AG09319 (cell line): ENCODE measurements at regions not wholly inside any gene's neighbourhood (a gene's known extent, or its start where the extent isn't known, plus 50 kb on each side); places are given as distances from the start of the nearest gene placed in this dataset.
"Not testable (repeated sequence)": the region's sequence is repeated elsewhere in the genome, so short reads cannot be mapped to it uniquely, and the experiment has no call there.

Source experiments
- DNase-seq: peaks from one replicate; pipeline ENCODE4 v3.0.0-alpha.2; 2010; ENCODE audit warnings: low read depth; ENCODE audit errors: extremely low read depth
- CTCF ChIP-seq: IDR thresholded peaks from 2 replicates; pipeline ENCODE4 v1.5.1; 2011; ENCODE audit warnings: low read depth, mild to moderate bottlenecking, inconsistent platforms, low read length, moderate library complexity

- DNase-seq: no peak
- TF ChIP-seq CTCF: no peak
Measured at GRCh38 chr5:111628901-111629300, 116.6 kb upstream of the STARD4 start.

- no peak for DNase-seq
- no peak for TF ChIP-seq CTCF
Measured at GRCh38 chr5:111627862-111628261, 115.5 kb upstream of the STARD4 start.

- no peak for TF ChIP-seq CTCF
- no peak for DNase-seq
Measured at GRCh38 chr5:111626473-111627148, 114.3 kb upstream of the STARD4 start.

- TF ChIP-seq CTCF: no peak
- no peak for DNase-seq
Measured at GRCh38 chr5:111618623-111619271, 106.4 kb upstream of the STARD4 start.

GRCh38 chr5:111615054-111615453 lies 102.7 kb upstream of the STARD4 start:
- DNase-seq: no peak

GRCh38 chr5:111612013-111612630 lies 99.8 kb upstream of the STARD4 start:
- not testable (repeated sequence) for DNase-seq

More at GRCh38 chr5:111615054-111615453, 102.7 kb upstream of the STARD4 start:
- no peak for TF ChIP-seq CTCF

- no peak for DNase-seq
- TF ChIP-seq CTCF: no peak
Measured at GRCh38 chr5:111606194-111606593, 93.9 kb upstream of the STARD4 start.
